GM12875 (cell line): ENCODE measurements at regions not wholly inside any gene's neighbourhood (a gene's known extent, or its start where the extent isn't known, plus 50 kb on each side); places are given as distances from the start of the nearest gene placed in this dataset.

Source experiments
- H3K4me3 ChIP-seq: one replicate; pipeline ENCODE4 v1.5.1; 2011; ENCODE audit warnings: low read depth, low read length, control low read depth
- CTCF ChIP-seq: IDR thresholded peaks from 2 replicates; pipeline ENCODE4 v1.5.1; 2011; ENCODE audit warnings: low read depth, mild to moderate bottlenecking, control low read depth, inconsistent platforms, low read length, moderate library complexity, borderline replicate concordance; ENCODE audit not compliant: insufficient read depth

DNA sequence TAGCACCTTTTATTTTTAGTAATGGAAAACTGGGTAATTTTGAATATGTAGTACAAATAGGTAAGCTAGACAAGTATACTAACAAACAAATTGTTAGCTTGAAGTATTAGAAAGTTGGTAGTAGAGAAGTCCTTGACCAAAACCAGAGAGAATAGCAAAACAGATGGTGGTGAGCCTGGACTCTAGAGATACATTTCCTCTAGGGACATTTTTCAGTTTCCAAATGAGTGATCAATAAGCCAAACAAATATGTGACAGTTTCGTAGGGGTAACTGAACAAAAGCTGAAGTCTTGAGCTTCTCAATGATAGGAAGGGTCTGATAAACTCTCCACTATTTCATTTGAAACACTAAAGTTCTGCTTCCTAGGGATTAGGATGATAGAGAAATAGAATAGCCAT, 692.0 kb upstream of the FAM98A start:
- no peak overlapping the region for H3K4me3 ChIP-seq
- TF ChIP-seq CTCF = no peak

DNA sequence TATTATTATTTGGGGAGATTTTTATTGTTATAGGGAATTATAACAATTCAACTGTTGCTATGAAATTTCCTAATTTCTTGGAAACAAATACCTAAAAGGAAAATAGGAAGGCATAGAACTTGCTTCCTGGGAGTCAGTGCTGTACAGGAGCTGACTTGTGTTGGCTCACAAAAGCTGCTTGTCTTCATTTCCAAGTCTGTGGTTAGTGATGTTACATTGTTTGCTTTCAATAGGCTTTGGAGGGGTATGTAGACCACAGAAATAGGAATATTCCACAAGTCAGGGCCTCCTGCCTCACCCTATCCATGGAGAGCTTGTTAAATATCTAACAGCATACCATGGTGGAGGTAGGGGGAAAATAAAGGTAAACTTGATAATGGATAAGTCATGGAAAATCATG, 688.9 kb upstream of the FAM98A start:
- no peak for TF ChIP-seq CTCF
- H3K4me3 ChIP-seq = no peak overlapping the region

DNA sequence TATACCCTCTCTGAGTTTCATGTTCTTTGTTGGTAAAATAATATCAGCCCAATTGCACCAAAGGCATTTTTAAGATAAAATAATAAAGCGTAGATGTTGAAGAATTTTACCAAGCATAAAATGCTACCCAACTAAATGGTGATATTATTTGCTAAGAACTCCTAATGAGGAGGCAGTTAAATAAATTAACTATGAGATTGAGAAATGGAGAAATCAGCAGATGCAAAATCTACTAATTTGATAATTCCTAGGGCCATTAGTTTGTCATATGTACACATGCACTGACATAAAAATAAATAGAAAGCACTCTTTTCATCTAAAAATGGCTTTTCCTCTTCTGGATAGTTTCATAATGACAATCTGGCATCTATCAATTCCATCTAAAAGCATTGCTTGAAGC, 681.5 kb upstream of the FAM98A start:
- H3K4me3 ChIP-seq = no peak overlapping the region
- no peak for TF ChIP-seq CTCF

DNA sequence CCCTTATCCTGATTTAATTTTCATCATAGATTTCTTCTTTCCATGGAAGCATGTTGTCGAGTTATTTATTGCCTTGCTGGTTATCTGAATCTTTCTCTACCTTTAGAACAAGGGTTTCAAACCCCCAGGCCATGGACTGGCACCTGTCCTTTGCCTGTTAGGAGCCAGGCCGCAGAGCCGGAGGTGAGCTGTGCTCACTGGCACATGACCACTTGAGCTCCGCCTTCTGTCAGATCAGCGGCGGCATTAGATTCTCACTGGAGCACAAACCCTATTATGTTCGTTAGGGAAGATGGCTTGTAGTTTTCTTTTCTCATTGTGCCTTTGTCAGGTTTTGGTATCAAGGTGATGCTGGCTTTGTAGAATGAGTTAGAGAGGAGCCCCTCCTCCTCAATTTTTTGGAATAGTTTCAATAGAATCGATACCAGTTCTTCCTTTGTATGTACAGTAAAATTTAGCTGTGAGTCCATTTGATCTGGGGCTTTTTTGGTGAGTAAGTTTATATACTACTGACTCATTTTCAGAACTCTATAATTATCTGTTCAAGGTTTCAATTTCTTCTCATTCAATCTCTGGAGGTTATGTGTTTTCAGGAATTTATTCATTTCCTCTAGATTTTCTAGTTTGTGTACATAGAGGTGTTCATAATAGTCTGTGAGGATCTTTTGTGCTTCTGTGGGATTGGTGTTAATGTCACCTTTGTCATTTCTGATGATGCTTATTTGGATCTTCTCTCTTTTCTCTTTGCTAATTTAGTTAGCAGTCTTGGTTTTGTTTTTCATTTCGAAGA, 668.0 kb upstream of the FAM98A start:
- no peak for TF ChIP-seq CTCF
- no peak overlapping the region for H3K4me3 ChIP-seq

DNA sequence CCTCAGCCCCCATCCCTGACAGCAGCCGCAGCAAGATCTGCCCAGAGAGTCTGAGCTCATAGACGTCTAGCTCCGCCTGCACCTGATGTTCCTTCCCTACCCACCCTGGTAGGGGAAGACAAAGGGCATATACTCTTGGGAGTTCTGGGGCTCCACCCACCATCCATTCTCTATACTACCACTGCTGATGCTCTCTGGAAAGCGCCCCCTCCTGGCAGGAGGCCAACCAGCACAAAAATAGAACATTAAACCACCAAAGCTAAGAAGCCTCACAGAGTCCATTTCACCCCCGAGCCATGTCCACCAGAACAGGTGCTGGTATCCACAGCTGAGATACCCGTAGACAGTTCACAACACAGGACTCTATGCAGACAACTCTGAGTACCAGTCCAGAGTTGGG, 662.6 kb upstream of the FAM98A start:
- H3K4me3 ChIP-seq = no peak overlapping the region
- TF ChIP-seq CTCF = no peak

DNA sequence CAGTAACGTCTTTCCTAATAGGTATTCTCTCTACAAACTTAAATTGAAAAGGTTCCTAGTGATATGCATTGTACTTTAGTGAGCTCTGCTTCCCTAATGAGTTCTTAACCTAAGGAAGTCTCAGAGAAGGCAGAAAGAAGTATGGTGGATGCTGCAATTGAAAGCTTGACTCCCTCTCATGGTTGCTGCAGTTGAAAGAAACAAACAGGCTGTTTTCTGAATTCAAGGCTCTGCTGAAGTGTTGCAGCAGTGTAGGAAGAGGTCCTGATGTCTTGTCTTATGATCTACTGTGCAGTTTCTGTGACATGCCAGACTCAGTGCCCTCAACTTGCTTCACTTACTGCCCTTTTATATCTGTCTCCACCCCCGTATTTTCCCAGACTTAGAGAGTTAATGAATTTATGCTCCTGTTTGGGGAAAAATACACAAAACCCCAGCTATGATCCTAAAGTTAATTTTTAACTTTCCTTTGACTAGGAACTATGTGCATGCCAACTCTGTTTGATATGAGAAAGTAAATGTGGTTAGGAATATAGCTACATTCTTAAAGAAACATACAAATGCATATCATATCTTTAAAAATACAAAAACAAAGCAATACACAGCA, 655.3 kb upstream of the FAM98A start:
- no peak overlapping the region for H3K4me3 ChIP-seq
- no peak for TF ChIP-seq CTCF

DNA sequence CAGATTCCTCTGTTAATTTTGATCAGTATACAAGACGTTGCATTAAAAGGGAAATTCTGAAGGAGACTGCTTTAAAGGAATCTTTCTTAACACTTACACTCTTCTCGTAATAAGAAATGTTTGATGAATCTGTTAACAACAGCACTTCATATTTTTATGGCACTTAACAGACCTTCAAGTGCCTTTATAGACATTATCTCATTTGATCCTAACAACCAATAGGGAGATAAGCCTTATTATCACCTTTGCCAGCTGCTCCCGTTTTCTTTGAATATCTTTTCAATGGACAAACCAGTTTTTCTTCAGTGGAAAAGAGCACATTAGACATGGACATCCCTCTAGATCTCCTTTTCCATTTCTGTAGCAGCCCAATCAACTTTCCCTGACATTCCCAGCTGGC, 653.0 kb upstream of the FAM98A start:
- H3K4me3 ChIP-seq = no peak overlapping the region
- no peak for TF ChIP-seq CTCF
